ENCODE measurements at regions not wholly inside any gene's neighbourhood (a gene's known extent, or its start where the extent isn't known, plus 50 kb on each side); places are given as distances from the start of the nearest gene placed in this dataset.

DNA sequence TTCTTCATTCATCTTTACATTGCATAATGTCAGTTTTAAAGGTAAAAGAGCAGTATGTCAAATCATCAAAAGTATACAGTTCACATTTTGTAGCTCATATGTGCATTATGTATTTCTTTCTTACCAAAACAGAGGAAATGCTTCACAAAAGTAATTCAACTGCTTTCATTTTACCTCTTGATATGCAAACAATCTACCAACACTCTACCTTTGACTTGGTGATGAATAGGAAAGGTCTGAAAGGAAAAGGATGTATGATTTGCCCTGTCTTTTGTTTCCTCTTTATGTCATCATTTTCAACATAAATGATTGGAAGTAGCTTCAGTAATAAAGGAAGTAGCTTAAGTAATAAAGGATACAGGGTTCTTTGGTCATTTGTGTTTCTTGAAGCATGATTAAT lies 846.7 kb downstream of the NXPH1 start:
- TF ChIP-seq EP300 (IDR thresholded peaks at IDR 0.05; ENCODE audit: borderline replicate concordance) (no peak), MAX (IDR thresholded peaks at IDR 0.05) (no peak), NFIC (IDR thresholded peaks at IDR 0.05) (no peak), YY1 (IDR thresholded peaks at IDR 0.05; ENCODE audit: low read depth) (no peak), TAF1 (IDR thresholded peaks at IDR 0.05; ENCODE audit: low read depth) (no peak), CREB1 (IDR thresholded peaks at IDR 0.05; ENCODE audit: low read depth) (no peak), TEAD4 (IDR thresholded peaks at IDR 0.05) (no peak)
- TF ChIP-seq, protein P1, sequence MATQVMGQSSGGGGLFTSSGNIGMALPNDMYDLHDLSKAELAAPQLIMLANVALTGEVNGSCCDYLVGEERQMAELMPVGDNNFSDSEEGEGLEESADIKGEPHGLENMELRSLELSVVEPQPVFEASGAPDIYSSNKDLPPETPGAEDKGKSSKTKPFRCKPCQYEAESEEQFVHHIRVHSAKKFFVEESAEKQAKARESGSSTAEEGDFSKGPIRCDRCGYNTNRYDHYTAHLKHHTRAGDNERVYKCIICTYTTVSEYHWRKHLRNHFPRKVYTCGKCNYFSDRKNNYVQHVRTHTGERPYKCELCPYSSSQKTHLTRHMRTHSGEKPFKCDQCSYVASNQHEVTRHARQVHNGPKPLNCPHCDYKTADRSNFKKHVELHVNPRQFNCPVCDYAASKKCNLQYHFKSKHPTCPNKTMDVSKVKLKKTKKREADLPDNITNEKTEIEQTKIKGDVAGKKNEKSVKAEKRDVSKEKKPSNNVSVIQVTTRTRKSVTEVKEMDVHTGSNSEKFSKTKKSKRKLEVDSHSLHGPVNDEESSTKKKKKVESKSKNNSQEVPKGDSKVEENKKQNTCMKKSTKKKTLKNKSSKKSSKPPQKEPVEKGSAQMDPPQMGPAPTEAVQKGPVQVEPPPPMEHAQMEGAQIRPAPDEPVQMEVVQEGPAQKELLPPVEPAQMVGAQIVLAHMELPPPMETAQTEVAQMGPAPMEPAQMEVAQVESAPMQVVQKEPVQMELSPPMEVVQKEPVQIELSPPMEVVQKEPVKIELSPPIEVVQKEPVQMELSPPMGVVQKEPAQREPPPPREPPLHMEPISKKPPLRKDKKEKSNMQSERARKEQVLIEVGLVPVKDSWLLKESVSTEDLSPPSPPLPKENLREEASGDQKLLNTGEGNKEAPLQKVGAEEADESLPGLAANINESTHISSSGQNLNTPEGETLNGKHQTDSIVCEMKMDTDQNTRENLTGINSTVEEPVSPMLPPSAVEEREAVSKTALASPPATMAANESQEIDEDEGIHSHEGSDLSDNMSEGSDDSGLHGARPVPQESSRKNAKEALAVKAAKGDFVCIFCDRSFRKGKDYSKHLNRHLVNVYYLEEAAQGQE (IDR thresholded peaks at IDR 0.05; ENCODE audit: low read depth): no peak

Measured in Ishikawa (cell line).